ENCODE measurements at regions not wholly inside any gene's neighbourhood (a gene's known extent, or its start where the extent isn't known, plus 50 kb on each side); places are given as distances from the start of the nearest gene placed in this dataset.

DNA sequence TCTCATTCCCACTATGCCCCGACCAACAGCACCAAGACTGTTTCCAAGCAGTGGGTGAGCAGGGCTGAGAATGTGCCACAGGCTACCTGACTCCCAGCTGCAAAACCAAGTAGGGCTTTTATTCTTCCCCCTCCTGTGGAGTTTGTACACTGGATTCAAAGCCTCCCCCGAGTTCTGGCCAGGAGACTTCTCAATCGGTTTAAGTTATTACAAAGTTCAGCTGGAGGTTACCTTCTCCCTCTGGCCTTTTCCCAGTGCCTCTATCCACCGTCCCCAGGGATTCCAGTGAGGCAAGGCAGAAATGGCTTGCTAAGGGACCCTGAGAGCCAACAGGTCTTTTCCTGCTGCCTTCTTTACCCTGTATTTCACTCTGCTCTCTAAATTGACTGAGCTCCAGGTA is 217.0 kb downstream of the ADGRG6 start:
- no peaks in the 10 kb centered on the region for H3K27me3 ChIP-seq
- no peak for DNase-seq
- H3K36me3 ChIP-seq, result no peaks in the 10 kb centered on the region
- intact Hi-C loops (cut with DNase I), result no loop called here
- H3K9me3 ChIP-seq, result no peaks in the 10 kb centered on the region
- no peak overlapping the region for H3K27ac ChIP-seq
- WGBS, 2 donors, result 42 to 46% methylated on average over 4 of the region's 4 CpGs
- H3K4me3 ChIP-seq, result no peak overlapping the region
- H3K4me1 ChIP-seq, result peaks cover 0 to 20% (median 0%) of the 10 kb centered on the region in 3 donors
- TF ChIP-seq, protein P1, sequence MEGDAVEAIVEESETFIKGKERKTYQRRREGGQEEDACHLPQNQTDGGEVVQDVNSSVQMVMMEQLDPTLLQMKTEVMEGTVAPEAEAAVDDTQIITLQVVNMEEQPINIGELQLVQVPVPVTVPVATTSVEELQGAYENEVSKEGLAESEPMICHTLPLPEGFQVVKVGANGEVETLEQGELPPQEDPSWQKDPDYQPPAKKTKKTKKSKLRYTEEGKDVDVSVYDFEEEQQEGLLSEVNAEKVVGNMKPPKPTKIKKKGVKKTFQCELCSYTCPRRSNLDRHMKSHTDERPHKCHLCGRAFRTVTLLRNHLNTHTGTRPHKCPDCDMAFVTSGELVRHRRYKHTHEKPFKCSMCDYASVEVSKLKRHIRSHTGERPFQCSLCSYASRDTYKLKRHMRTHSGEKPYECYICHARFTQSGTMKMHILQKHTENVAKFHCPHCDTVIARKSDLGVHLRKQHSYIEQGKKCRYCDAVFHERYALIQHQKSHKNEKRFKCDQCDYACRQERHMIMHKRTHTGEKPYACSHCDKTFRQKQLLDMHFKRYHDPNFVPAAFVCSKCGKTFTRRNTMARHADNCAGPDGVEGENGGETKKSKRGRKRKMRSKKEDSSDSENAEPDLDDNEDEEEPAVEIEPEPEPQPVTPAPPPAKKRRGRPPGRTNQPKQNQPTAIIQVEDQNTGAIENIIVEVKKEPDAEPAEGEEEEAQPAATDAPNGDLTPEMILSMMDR (IDR thresholded peaks at IDR 0.05), result no peak
- TF ChIP-seq POLR2A (IDR thresholded peaks at IDR 0.05), result no peak

DNA sequence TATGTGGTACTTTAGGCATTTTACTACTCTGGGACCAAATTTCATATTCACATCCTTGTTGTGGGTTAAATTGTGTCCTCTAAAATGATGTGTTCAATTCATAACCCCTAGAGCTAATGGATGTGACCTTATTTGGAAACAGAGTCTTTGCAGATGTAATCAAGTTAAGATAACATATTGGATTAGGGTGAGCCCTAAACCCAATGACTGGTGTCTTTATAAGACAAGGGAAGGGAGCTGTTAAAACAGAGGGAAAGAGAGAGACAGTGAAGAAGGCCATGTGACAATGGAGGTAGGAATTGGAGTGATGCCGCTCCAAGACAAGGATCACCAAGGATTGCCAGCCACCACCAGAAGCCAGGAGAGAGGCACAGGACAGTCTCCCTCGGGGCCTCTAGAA is 220.0 kb downstream of the ADGRG6 start:
- Histone ChIP-seq H3K9me3 (no peaks in the 10 kb centered on the region), H3K4me1 (peaks cover 0 to 33% (median 0%) of the 10 kb centered on the region in 3 donors), H3K27me3 (no peaks in the 10 kb centered on the region), H3K4me3 (no peak overlapping the region), H3K36me3 (no peaks in the 10 kb centered on the region), H3K27ac (no peak overlapping the region)
- no peak for TF ChIP-seq POLR2A (IDR thresholded peaks at IDR 0.05)
- TF ChIP-seq, protein P1 (IDR thresholded peaks at IDR 0.05), result no peak
- intact Hi-C loops (cut with DNase I), result no loop called here
- 71 to 83% methylated on average over 2 of the region's 2 CpGs for WGBS, 2 donors
- DNase-seq, result no peak

DNA sequence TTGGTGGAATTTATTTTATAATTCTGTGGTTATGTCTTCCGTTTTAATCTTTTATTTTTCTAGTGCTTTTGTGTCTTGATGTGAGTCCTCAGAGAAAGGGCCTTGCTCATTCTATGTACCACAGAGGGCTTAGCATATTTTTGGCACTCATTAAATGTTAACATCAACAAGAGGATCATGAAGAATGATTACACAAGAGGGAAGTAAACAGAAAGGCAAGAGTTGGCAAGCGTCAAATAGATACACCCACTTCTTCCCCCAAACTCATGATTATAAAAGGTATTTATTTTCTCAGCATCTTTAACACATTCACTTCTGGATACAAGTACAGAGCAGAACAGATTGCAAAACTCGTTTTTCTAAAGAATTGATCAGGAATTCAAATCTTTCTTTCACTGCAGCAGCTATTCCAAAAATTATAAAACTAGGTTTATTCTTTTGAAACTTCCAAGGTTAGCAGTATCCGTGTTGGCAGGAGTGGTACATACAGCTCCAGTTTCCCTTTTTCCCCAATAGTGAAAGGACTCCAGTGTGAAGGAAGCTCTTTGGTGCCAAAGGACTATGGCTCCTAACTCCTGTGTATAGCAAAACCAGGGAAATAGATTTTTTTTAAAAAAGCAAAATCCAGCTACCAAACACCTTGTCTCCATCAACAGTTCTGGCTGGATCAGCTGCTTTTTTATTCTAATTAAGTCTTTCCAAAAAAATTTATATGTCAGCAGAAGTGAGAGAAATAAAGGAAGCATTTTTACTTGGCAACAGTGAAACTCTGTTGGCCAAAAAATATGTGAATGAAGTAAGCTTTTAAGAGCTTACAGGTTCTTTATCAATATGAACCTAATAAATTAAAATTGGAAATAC is 221.9 kb downstream of the ADGRG6 start:
- H3K4me1 ChIP-seq, result peaks cover 0 to 31% (median 0%) of the 10 kb centered on the region in 3 donors
- peak overlapping the region in 2 of 4 donors; percentile 23 to 53 for H3K27ac ChIP-seq
- no peaks in the 10 kb centered on the region for H3K9me3 ChIP-seq
- no peak for TF ChIP-seq POLR2A (IDR thresholded peaks at IDR 0.05)
- TF ChIP-seq, protein P1 (IDR thresholded peaks at IDR 0.05), result no peak
- intact Hi-C loops (cut with DNase I), result no loop called here
- no peak for DNase-seq
- WGBS, 2 donors, result 27 to 31% methylated on average over 4 of the region's 4 CpGs
- no peak overlapping the region for H3K4me3 ChIP-seq
- H3K27me3 ChIP-seq, result no peaks in the 10 kb centered on the region
- no peaks in the 10 kb centered on the region for H3K36me3 ChIP-seq

DNA sequence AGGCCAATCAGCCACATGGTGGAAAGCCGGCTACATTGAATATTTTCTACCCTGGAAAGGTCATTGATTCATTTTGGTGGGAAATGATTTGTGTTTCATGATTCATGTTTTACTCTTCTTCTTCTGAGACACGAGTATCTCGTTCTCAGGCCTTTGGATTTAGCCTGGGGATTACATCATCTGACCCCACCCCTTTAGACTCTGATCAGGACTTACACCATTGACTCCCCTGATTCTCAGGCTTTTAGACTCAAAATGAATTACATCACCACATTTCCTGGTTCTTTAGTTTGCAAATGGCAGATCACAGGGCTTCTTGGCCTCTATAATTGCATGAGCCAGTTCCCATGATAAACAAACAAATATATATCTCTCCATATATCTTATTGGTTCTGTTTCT is 228.8 kb downstream of the ADGRG6 start:
- intact Hi-C loops (cut with DNase I), result no loop called here
- H3K4me1 ChIP-seq, result no peaks in the 10 kb centered on the region
- H3K27ac ChIP-seq, result no peak overlapping the region
- no peak overlapping the region for H3K4me3 ChIP-seq
- 61 to 79% methylated on average over 3 of the region's 3 CpGs for WGBS, 2 donors
- H3K27me3 ChIP-seq, result no peaks in the 10 kb centered on the region
- no peak for DNase-seq
- peaks cover 0 to 13% (median 8%) of the 10 kb centered on the region in 3 donors for H3K9me3 ChIP-seq
- TF ChIP-seq, protein P1 (IDR thresholded peaks at IDR 0.05), result no peak
- H3K36me3 ChIP-seq, result no peaks in the 10 kb centered on the region

DNA sequence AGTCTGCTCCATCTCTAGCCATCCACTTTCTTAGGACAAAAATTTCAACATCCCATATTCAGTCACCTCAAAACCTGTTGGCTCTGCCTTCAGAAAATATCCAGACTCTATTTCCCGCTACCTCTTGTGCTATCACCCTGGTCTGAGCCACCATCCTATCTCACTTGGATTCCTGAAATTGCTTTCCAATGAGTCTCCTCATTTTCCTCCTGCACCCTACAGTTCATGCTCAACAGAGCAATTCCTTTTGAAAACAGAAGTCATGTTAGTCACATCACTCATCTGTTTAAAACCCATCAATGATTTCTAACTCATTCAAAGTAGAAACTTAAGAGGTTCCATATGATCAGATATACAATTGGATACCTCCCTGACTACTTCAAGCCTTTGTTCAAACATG is 229.9 kb downstream of the ADGRG6 start:
- no peaks in the 10 kb centered on the region for H3K4me1 ChIP-seq
- H3K36me3 ChIP-seq, result no peaks in the 10 kb centered on the region
- no peak overlapping the region for H3K4me3 ChIP-seq
- WGBS, 2 donors, result 86 to 91% methylated on average over 1 of the region's 1 CpG
- intact Hi-C loops (cut with DNase I), result no loop called here
- H3K9me3 ChIP-seq, result peaks cover 0 to 13% (median 8%) of the 10 kb centered on the region in 3 donors
- no peak for TF ChIP-seq POLR2A (IDR thresholded peaks at IDR 0.05)
- TF ChIP-seq, protein P1 (IDR thresholded peaks at IDR 0.05), result no peak
- no peak overlapping the region for H3K27ac ChIP-seq
- no peak for DNase-seq
- H3K27me3 ChIP-seq, result no peaks in the 10 kb centered on the region

Measured in esophagus squamous epithelium (tissue), 5 donors.